A673 (cell line): ENCODE measurements at regions not wholly inside any gene's neighbourhood (a gene's known extent, or its start where the extent isn't known, plus 50 kb on each side); places are given as distances from the start of the nearest gene placed in this dataset.

Experiments
- BruUV-seq: library from RNA; stranded (reverse); fragments of 400-500 nt; replicated peaks from 2 replicates; lab custom pipeline; 2021; lab: Mats Ljungman, UMichigan
- CTCF ChIA-PET: fragments of 300-600 bp; sonication (Branson Sonifier 250); formaldehyde crosslinking; loops from one replicate; lab custom pipeline; 2022; ENCODE audit warnings: antibody characterized with exemption; lab: Charles Lee
- POLR2A ChIA-PET: fragments of 300-600 bp; sonication (Branson Sonifier 250); formaldehyde crosslinking; loops from one replicate; lab custom pipeline; 2022; ENCODE audit warnings: antibody characterized with exemption; ENCODE audit not compliant: low non-redundant PET; lab: Charles Lee
- DNase-seq: peaks from one replicate; pipeline ENCODE4 v3.0.0-alpha.2; 2015; ENCODE audit warnings: low spot score
- H3K27ac ChIP-seq: fragments of 200-600 bp; sonication (generic); 2 replicates; pipeline ENCODE4 v1.5.1; 2016; ENCODE audit warnings: mixed run types, low read depth, mild to moderate bottlenecking, mixed read lengths, antibody characterized with exemption, low read length; ENCODE audit not compliant: poor library complexity, severe bottlenecking
- H3K27me3 ChIP-seq: fragments of 200-600 bp; sonication (generic); replicated peaks from 2 replicates; pipeline ENCODE4 v1.6.1; 2017; ENCODE audit warnings: mixed run types, low read depth, mild to moderate bottlenecking, mixed read lengths, antibody characterized with exemption, low read length; ENCODE audit not compliant: insufficient read depth, poor library complexity
- H3K36me3 ChIP-seq: fragments of 200-600 bp; sonication (generic); 2 replicates; pipeline ENCODE4 v1.6.1; 2016; ENCODE audit warnings: mixed run types, mild to moderate bottlenecking, mixed read lengths, antibody characterized with exemption, low read length; ENCODE audit not compliant: insufficient read depth, poor library complexity, severe bottlenecking
- H3K4me1 ChIP-seq: fragments of 200-600 bp; sonication (generic); 2 replicates; pipeline ENCODE4 v1.6.1; 2017; ENCODE audit warnings: mixed run types, mild to moderate bottlenecking, mixed read lengths, antibody characterized with exemption, low read length; ENCODE audit not compliant: insufficient read depth, poor library complexity, severe bottlenecking
- H3K4me3 ChIP-seq: fragments of 200-600 bp; sonication (generic); 2 replicates; pipeline ENCODE4 v1.5.1; 2016; ENCODE audit warnings: low read depth, mixed run types, mild to moderate bottlenecking, mixed read lengths, low read length; ENCODE audit not compliant: poor library complexity, severe bottlenecking
- H3K9me3 ChIP-seq: fragments of 200-600 bp; sonication (generic); 2 replicates; pipeline ENCODE4 v1.6.1; 2016; ENCODE audit warnings: mixed run types, low read depth, mild to moderate bottlenecking, mixed read lengths, antibody characterized with exemption, low read length; ENCODE audit not compliant: poor library complexity, severe bottlenecking
- EZH2 ChIP-seq: fragments of 200-600 bp; sonication (generic); IDR thresholded peaks from 2 replicates; pipeline ENCODE4 v1.6.1; 2017; ENCODE audit warnings: borderline replicate concordance, low read depth, mild to moderate bottlenecking, mixed read lengths, antibody characterized with exemption, low read length; ENCODE audit not compliant: poor library complexity, severe bottlenecking
- intact Hi-C: fragments of 100-400 bp; cut with micrococcal nuclease; formaldehyde crosslinking; loops from one replicate; pipeline ENCODE4 v1.10.0; 2022; ENCODE audit not compliant: unreplicated experiment
- TF ChIP-seq, protein P1 (sequence below): fragments of 300-800, 200-600 bp; sonication (generic); conservative IDR thresholded peaks from 2 replicates; pipeline ENCODE4 v1.5.1; 2017; ENCODE audit warnings: low read depth, mild to moderate bottlenecking, antibody characterized with exemption, low read length, moderate library complexity, mixed read lengths

DNA sequence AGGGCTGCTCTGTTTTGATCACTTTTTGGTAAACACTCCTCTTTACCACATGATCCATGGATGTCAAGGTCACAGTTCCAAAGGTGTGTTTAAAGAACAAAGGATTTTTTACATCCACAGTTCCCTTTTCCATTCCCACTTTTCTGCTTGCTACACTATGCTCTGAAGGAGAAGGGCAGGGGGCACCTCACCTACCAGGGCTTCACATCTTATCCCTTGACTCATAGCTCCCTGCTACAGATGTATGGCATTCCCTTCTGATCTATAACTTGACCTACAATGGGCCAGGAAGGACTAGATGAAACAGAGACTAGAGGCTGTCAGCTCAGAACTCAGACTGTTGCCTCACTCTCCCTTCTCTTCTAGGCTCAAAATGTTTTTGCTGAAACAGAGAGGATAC, 233.1 kb upstream of the RPS6KA3 start:
- ChIA-PET POLR2A (no interaction called here), CTCF (no interaction called here)
- no peak overlapping the region for H3K27ac ChIP-seq

DNA sequence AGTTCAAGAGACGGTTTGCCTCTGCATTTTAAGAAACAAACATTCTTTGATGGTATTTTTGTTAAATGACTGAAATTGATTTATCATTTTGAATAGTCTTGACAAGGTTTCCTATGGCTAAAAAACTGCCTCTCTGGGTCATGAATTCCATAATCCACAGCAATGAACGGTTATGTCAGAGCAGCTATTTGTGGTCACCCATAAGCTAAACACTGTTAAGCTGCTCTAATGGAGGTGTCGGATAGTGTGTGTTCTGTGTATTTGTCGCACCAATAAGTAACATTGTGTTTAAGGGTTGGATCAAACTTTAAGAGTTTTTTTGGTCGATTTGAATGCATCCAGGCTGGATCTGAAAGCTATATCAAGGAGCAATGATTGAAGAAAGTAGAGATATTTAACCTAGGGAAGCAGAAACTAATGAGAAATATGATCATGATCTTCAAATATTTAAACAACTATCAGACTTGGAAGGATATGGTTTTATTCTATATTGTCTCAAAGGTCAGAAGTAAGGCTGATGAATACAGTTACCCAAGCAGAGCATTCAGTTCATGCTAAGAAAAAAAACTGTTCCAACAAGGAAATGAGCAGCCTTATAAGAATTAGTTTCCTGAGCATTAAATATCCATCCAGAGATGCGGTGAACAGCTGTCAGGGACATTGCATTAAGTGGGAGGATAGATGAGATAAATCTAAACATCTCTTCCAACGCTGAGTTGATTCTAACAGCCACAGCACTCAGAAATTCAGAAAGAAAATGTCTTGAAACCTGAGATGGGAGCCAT, 232.3 kb upstream of the RPS6KA3 start:
- Histone ChIP-seq H3K36me3 (no peaks in the 10 kb centered on the region), H3K27me3 (no peaks in the 10 kb centered on the region), H3K4me1 (no peaks in the 10 kb centered on the region), H3K27ac (no peak overlapping the region), H3K9me3 (no peaks in the 10 kb centered on the region), H3K4me3 (no peak overlapping the region)
- no peak for DNase-seq
- CTCF ChIA-PET, result no interaction called here
- POLR2A ChIA-PET, result no interaction called here
- intact Hi-C loops, result no loop called here
- BruUV-seq, result no TSS peak
- no peak for TF ChIP-seq EZH2
- TF ChIP-seq, protein P1, sequence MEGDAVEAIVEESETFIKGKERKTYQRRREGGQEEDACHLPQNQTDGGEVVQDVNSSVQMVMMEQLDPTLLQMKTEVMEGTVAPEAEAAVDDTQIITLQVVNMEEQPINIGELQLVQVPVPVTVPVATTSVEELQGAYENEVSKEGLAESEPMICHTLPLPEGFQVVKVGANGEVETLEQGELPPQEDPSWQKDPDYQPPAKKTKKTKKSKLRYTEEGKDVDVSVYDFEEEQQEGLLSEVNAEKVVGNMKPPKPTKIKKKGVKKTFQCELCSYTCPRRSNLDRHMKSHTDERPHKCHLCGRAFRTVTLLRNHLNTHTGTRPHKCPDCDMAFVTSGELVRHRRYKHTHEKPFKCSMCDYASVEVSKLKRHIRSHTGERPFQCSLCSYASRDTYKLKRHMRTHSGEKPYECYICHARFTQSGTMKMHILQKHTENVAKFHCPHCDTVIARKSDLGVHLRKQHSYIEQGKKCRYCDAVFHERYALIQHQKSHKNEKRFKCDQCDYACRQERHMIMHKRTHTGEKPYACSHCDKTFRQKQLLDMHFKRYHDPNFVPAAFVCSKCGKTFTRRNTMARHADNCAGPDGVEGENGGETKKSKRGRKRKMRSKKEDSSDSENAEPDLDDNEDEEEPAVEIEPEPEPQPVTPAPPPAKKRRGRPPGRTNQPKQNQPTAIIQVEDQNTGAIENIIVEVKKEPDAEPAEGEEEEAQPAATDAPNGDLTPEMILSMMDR, result no peak

More for the DNA sequence above, 233.1 kb upstream of the RPS6KA3 start:
- BruUV-seq, result no TSS peak
- Histone ChIP-seq H3K4me3 (no peak overlapping the region), H3K4me1 (no peaks in the 10 kb centered on the region), H3K36me3 (no peaks in the 10 kb centered on the region), H3K27me3 (no peaks in the 10 kb centered on the region), H3K9me3 (no peaks in the 10 kb centered on the region)
- no peak for DNase-seq
- intact Hi-C loops, result no loop called here
- TF ChIP-seq, protein P1, result no peak
- no peak for TF ChIP-seq EZH2

GRCh38 chrX:20495575-20495974, 228.9 kb upstream of the RPS6KA3 start:
- Histone ChIP-seq H3K4me1 (no peaks in the 10 kb centered on the region), H3K36me3 (no peaks in the 10 kb centered on the region), H3K27me3 (no peaks in the 10 kb centered on the region), H3K27ac (no peak overlapping the region), H3K4me3 (no peak overlapping the region), H3K9me3 (no peaks in the 10 kb centered on the region)
- TF ChIP-seq EZH2, result no peak
- TF ChIP-seq, protein P1, result no peak
- POLR2A ChIA-PET, result no interaction called here
- intact Hi-C loops, result no loop called here
- BruUV-seq, result no TSS peak
- no peak for DNase-seq
- CTCF ChIA-PET, result no interaction called here
